Testis (tissue), 2 donors: ENCODE measurements at regions not wholly inside any gene's neighbourhood (a gene's known extent, or its start where the extent isn't known, plus 50 kb on each side); places are given as distances from the start of the nearest gene placed in this dataset.

ENCODE experiments used
- POLR2A ChIP-seq: fragments of 450-650 bp; IDR thresholded peaks from one replicate; pipeline ENCODE4 v1.6.1; 2017; ENCODE audit warnings: antibody characterized with exemption, mild to moderate bottlenecking, moderate library complexity
- TF ChIP-seq, protein P1 (sequence below), 3 experiments: fragments of 450-650 bp in 2 of 3; fragments of 200-600 bp in 1 of 3; sonication (generic) in 1 of 3; IDR thresholded peaks; one replicate each; pipeline ENCODE4 v1.5.1; 2016 to 2019; ENCODE audit warnings: antibody characterized with exemption in 3 of 3, mild to moderate bottlenecking in 2 of 3, moderate library complexity in 1 of 3

DNA sequence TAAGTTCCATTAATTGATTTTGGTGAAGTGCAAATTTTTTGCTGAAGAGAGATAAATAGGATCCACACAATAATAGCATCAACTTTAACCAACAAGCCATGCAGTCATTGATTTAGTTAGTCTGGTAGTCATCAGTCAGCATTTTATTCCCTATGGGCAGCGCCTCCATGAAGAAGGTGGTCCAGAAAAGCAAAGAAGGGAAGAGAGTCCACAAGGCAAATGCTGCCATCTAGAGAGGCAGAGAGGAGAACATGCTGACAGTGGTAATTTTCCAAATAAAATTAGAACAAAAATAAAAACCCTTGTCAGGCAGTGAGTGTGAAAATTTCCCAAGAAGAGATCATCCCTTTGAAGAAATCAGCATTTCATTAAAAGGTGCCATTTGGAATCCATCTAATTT, 366.7 kb upstream of the FAM241A start:
- TF ChIP-seq POLR2A: no peak
- TF ChIP-seq, protein P1, sequence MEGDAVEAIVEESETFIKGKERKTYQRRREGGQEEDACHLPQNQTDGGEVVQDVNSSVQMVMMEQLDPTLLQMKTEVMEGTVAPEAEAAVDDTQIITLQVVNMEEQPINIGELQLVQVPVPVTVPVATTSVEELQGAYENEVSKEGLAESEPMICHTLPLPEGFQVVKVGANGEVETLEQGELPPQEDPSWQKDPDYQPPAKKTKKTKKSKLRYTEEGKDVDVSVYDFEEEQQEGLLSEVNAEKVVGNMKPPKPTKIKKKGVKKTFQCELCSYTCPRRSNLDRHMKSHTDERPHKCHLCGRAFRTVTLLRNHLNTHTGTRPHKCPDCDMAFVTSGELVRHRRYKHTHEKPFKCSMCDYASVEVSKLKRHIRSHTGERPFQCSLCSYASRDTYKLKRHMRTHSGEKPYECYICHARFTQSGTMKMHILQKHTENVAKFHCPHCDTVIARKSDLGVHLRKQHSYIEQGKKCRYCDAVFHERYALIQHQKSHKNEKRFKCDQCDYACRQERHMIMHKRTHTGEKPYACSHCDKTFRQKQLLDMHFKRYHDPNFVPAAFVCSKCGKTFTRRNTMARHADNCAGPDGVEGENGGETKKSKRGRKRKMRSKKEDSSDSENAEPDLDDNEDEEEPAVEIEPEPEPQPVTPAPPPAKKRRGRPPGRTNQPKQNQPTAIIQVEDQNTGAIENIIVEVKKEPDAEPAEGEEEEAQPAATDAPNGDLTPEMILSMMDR (IDR thresholded peaks at IDR 0.05): no peak
